GM12874 (cell line): ENCODE measurements at regions not wholly inside any gene's neighbourhood (a gene's known extent, or its start where the extent isn't known, plus 50 kb on each side); places are given as distances from the start of the nearest gene placed in this dataset.

ENCODE experiments used
- CTCF ChIP-seq: IDR thresholded peaks from 2 replicates; pipeline ENCODE4 v1.5.1; 2011; ENCODE audit warnings: low read depth, mild to moderate bottlenecking, control low read depth, low read length, moderate library complexity; ENCODE audit not compliant: insufficient read depth

- TF ChIP-seq CTCF, result no peak
These were observed 366.9 kb downstream of the MAN2A1 start for GRCh38 chr5:110056580-110057114.

GRCh38 chr5:110058175-110058574, 368.4 kb downstream of the MAN2A1 start:
- no peak for TF ChIP-seq CTCF

- TF ChIP-seq CTCF, result no peak
These were observed 372.5 kb downstream of the MAN2A1 start for GRCh38 chr5:110062246-110062645.

- TF ChIP-seq CTCF, result no peak
These were observed 374.2 kb downstream of the MAN2A1 start for GRCh38 chr5:110063640-110064602.

- no peak for TF ChIP-seq CTCF
These were observed 375.0 kb downstream of the MAN2A1 start for GRCh38 chr5:110064603-110065268.

GRCh38 chr5:110070836-110071235, 381.1 kb downstream of the MAN2A1 start:
- TF ChIP-seq CTCF, result no peak

- no peak for TF ChIP-seq CTCF
These were observed 382.9 kb downstream of the MAN2A1 start for GRCh38 chr5:110072651-110073050.
